Coronary artery (tissue), 2 donors: ENCODE measurements at regions not wholly inside any gene's neighbourhood (a gene's known extent, or its start where the extent isn't known, plus 50 kb on each side); places are given as distances from the start of the nearest gene placed in this dataset.
"Not testable (repeated sequence)": the region's sequence is repeated elsewhere in the genome, so short reads cannot be mapped to it uniquely, and the experiment has no call there.

Source experiments
- DNase-seq: peaks from one replicate; pipeline ENCODE4 v3.0.0-alpha.2; 2017; ENCODE audit warnings: low spot score
- H3K27ac ChIP-seq, 2 donors: fragments of 200-600 bp; sonication (generic); one replicate each; pipeline ENCODE4 v1.5.1; 2016 to 2019
- H3K4me3 ChIP-seq: fragments of 200-600 bp; sonication (generic); 2 replicates; pipeline ENCODE4 v1.5.1; 2016; ENCODE audit warnings: mild to moderate bottlenecking, moderate library complexity
- CTCF ChIP-seq: fragments of 200-600 bp; sonication (generic); IDR thresholded peaks from one replicate; pipeline ENCODE4 v1.5.1; 2019; ENCODE audit warnings: antibody characterized with exemption

DNA sequence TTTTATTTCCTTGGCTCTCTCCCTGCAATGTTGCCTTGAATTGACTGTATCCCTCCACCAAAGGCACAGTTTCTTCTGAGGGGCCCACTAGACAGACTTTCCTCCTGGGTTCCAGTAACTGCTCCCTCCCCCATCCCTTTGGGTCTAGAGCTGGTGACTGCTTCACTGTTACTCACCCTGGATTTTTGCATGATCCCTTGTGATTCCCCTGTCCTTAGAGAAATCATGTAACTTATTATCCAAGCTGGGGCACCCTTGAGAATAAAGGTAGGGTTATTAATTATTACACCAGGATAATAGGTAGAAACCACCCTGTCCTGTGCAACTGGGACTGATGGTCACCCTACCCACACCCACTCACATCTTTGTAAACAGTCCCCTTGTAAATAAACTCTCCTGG lies 67.5 kb upstream of the FYN start:
- no peak overlapping the region for H3K27ac ChIP-seq
- no peak for TF ChIP-seq CTCF

GRCh38 chr6:111941686-111942330 lies 68.6 kb upstream of the FYN start:
- TF ChIP-seq CTCF, result no peak
- Histone ChIP-seq H3K27ac (no peak overlapping the region), H3K4me3 (no peak overlapping the region)
- no peak for DNase-seq

More for the DNA sequence above, 67.5 kb upstream of the FYN start:
- no peak for DNase-seq
- H3K4me3 ChIP-seq, result no peak overlapping the region

DNA sequence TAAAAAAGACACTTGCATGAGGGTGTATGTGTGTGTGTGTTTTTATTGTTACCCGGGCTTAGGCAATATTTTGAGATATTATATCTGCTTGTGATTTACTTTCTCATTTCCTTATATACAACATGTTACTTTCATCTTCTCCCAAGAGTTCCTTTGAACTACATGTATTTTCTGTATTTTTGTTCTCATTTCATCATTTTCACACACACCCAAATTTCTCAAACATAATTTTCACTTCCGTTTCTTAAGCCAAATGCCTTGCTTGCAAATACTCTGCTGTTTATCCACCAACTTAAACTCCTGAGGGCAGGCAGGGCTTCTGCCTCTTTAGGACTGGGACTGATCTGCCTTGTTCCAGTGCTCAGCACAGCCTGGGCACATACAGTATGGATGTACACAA lies 69.3 kb upstream of the FYN start:
- Histone ChIP-seq H3K4me3 (no peak overlapping the region), H3K27ac (no peak overlapping the region)
- TF ChIP-seq CTCF, result no peak
- no peak for DNase-seq

- no peak for TF ChIP-seq CTCF
- Histone ChIP-seq H3K27ac (no peak overlapping the region), H3K4me3 (no peak overlapping the region)
- no peak for DNase-seq
Measured at GRCh38 chr6:111943266-111943665, 70.0 kb upstream of the FYN start.

DNA sequence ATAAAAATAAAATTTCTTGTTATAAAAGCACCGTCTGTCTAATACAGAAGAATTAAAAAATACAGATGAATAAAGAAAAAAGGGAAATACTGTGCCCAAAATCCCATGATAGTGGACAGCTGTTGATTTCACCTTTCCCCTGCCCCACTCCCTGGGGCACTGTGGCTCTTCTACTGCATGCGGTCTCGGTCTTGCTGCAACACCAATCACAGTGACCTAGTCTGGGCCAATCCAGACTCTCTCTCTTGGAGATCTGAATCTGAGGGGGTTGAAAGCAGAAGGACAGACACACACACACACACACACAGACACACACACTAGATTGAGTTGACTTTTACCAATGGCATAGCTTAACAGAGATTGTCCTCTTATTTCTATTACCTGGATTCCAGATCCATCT lies 70.5 kb upstream of the FYN start:
- DNase-seq, result no peak
- H3K27ac ChIP-seq, result no peak overlapping the region
- TF ChIP-seq CTCF, result no peak
- H3K4me3 ChIP-seq, result no peak overlapping the region

DNA sequence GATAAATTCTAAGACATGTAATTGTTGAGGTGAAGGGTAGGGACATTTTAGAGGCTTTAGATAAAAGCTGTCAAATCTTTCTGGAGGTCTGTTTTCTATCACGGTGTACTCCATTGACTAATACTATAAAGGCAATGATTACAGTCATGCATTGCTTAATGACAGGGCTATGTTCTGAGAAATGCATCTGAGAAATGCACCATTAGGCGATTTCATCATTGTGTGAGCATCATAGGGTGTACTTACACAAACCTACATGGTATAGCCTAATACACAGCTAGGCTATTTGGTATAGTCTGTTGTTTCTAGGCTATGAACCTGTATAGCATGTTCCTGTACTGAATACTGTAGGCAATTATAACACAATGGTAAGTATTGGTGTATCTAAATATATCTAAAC lies 71.3 kb upstream of the FYN start:
- Histone ChIP-seq H3K4me3 (no peak overlapping the region), H3K27ac (no peak overlapping the region)
- DNase-seq, result no peak
- no peak for TF ChIP-seq CTCF

DNA sequence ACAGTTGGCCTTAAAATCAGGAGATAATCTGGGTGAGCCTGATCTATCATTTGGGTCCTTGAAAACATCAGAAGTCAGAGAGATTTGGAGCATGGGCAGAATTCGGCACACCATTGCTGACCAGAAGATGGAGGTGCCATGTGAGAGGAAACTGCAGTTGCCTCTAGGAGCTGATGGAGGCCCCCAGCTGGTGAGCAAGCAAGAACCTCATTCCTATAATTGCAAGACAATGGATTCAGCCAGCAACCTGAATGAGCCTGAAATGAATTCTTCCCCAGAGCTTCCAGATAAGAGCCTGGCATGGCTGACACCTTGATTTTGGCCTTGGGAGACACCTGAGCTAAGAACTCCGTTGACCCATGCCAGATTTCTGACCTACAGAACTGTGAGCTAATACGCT lies 76.3 kb upstream of the FYN start:
- DNase-seq, result no peak
- H3K4me3 ChIP-seq, result no peak overlapping the region

GRCh38 chr6:111949984-111950383 lies 76.7 kb upstream of the FYN start:
- DNase-seq, H3K27ac ChIP-seq, H3K4me3 ChIP-seq: not testable (repeated sequence)

More for the DNA sequence above, 76.3 kb upstream of the FYN start:
- TF ChIP-seq CTCF, result no peak
- no peak overlapping the region for H3K27ac ChIP-seq
